ENCODE measurements at regions not wholly inside any gene's neighbourhood (a gene's known extent, or its start where the extent isn't known, plus 50 kb on each side); places are given as distances from the start of the nearest gene placed in this dataset.

- TF ChIP-seq, protein P1, sequence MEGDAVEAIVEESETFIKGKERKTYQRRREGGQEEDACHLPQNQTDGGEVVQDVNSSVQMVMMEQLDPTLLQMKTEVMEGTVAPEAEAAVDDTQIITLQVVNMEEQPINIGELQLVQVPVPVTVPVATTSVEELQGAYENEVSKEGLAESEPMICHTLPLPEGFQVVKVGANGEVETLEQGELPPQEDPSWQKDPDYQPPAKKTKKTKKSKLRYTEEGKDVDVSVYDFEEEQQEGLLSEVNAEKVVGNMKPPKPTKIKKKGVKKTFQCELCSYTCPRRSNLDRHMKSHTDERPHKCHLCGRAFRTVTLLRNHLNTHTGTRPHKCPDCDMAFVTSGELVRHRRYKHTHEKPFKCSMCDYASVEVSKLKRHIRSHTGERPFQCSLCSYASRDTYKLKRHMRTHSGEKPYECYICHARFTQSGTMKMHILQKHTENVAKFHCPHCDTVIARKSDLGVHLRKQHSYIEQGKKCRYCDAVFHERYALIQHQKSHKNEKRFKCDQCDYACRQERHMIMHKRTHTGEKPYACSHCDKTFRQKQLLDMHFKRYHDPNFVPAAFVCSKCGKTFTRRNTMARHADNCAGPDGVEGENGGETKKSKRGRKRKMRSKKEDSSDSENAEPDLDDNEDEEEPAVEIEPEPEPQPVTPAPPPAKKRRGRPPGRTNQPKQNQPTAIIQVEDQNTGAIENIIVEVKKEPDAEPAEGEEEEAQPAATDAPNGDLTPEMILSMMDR (IDR thresholded peaks at IDR 0.05): no peak
- TF ChIP-seq POLR2AphosphoS5 (IDR thresholded peaks at IDR 0.05) (no peak), EP300 (IDR thresholded peaks at IDR 0.05) (no peak), POLR2A (IDR thresholded peaks at IDR 0.05) (no peak)
These were observed 140.2 kb upstream of the CARMIL1 start for GRCh38 chr6:25138934-25139415.
